ENCODE measurements at regions not wholly inside any gene's neighbourhood (a gene's known extent, or its start where the extent isn't known, plus 50 kb on each side); places are given as distances from the start of the nearest gene placed in this dataset.

- Mint-ChIP-seq H3K36me3 (ENCODE audit: insufficient read depth, unreplicated experiment) (no peaks in the 10 kb centered on the region), H3K27me3 (ENCODE audit: unreplicated experiment) (no peaks in the 10 kb centered on the region), H3K4me3 (ENCODE audit: low read depth, unreplicated experiment) (no peak overlapping the region), H3K4me1 (ENCODE audit: low read depth, unreplicated experiment) (no peaks in the 10 kb centered on the region), H3K9me3 (ENCODE audit: low read depth, unreplicated experiment) (no peaks in the 10 kb centered on the region), H3K27ac (ENCODE audit: unreplicated experiment) (no peak overlapping the region)
- intact Hi-C loops (cut with micrococcal nuclease; ENCODE audit: unreplicated experiment): no loop called here
- CTCF ChIA-PET: no interaction called here
- no peak for DNase-seq
- no TSS peak for BruUV-seq (replicated peaks)
- TF ChIP-seq CTCF (IDR thresholded peaks at IDR 0.05; ENCODE audit: unreplicated experiment): no peak
These were observed 168.3 kb upstream of the RPS6KA3 start for GRCh38 chrX:20434986-20435385.

GRCh38 chrX:20433388-20433775 lies 166.7 kb upstream of the RPS6KA3 start:
- Mint-ChIP-seq H3K9me3 (ENCODE audit: low read depth, unreplicated experiment) (no peaks in the 10 kb centered on the region), H3K36me3 (ENCODE audit: insufficient read depth, unreplicated experiment) (no peaks in the 10 kb centered on the region), H3K27me3 (ENCODE audit: unreplicated experiment) (no peaks in the 10 kb centered on the region), H3K4me3 (ENCODE audit: low read depth, unreplicated experiment) (no peak overlapping the region), H3K4me1 (ENCODE audit: low read depth, unreplicated experiment) (no peaks in the 10 kb centered on the region), H3K27ac (ENCODE audit: unreplicated experiment) (no peak overlapping the region)
- no peak for TF ChIP-seq CTCF (IDR thresholded peaks at IDR 0.05; ENCODE audit: unreplicated experiment)
- no peak for DNase-seq
- CTCF ChIA-PET: no interaction called here
- BruUV-seq (replicated peaks): no TSS peak
- intact Hi-C loops (cut with micrococcal nuclease; ENCODE audit: unreplicated experiment): no loop called here

GRCh38 chrX:20432746-20433387 lies 166.2 kb upstream of the RPS6KA3 start:
- Mint-ChIP-seq H3K36me3 (ENCODE audit: insufficient read depth, unreplicated experiment) (no peaks in the 10 kb centered on the region), H3K4me3 (ENCODE audit: low read depth, unreplicated experiment) (no peak overlapping the region), H3K27ac (ENCODE audit: unreplicated experiment) (no peak overlapping the region), H3K9me3 (ENCODE audit: low read depth, unreplicated experiment) (no peaks in the 10 kb centered on the region), H3K4me1 (ENCODE audit: low read depth, unreplicated experiment) (no peaks in the 10 kb centered on the region), H3K27me3 (ENCODE audit: unreplicated experiment) (no peaks in the 10 kb centered on the region)
- no peak for TF ChIP-seq CTCF (IDR thresholded peaks at IDR 0.05; ENCODE audit: unreplicated experiment)
- no peak for DNase-seq
- BruUV-seq (replicated peaks): no TSS peak
- intact Hi-C loops (cut with micrococcal nuclease; ENCODE audit: unreplicated experiment): no loop called here
- CTCF ChIA-PET: no interaction called here

- CTCF ChIA-PET: no interaction called here
- no peak overlapping the region for H3K4me3 Mint-ChIP-seq (ENCODE audit: low read depth, unreplicated experiment)
- H3K27me3 Mint-ChIP-seq (ENCODE audit: unreplicated experiment): no peaks in the 10 kb centered on the region
- DNase-seq: no peak
- no peaks in the 10 kb centered on the region for H3K36me3 Mint-ChIP-seq (ENCODE audit: insufficient read depth, unreplicated experiment)
- H3K27ac Mint-ChIP-seq (ENCODE audit: unreplicated experiment): no peak overlapping the region
- intact Hi-C loops (cut with micrococcal nuclease; ENCODE audit: unreplicated experiment): no loop called here
- no peak for TF ChIP-seq CTCF (IDR thresholded peaks at IDR 0.05; ENCODE audit: unreplicated experiment)
- H3K9me3 Mint-ChIP-seq (ENCODE audit: low read depth, unreplicated experiment): no peaks in the 10 kb centered on the region
- no peaks in the 10 kb centered on the region for H3K4me1 Mint-ChIP-seq (ENCODE audit: low read depth, unreplicated experiment)
- no TSS peak for BruUV-seq (replicated peaks)
These were observed 165.3 kb upstream of the RPS6KA3 start for GRCh38 chrX:20432048-20432447.
